ENCODE measurements at regions not wholly inside any gene's neighbourhood (a gene's known extent, or its start where the extent isn't known, plus 50 kb on each side); places are given as distances from the start of the nearest gene placed in this dataset.

- ATAC-seq (no peak), FAIRE-seq (no peak), DNase-seq (ENCODE audit: low read depth in 1 of 2, low spot score in 1 of 2) (no peak)
- ChIA-PET POLR2A (no interaction called here), CTCF (no interaction called here)
- no peak overlapping the region for H3K4me3 ChIP-seq
- H3K27ac ChIP-seq: no peak overlapping the region
- H3K4me2 ChIP-seq: no peak overlapping the region
- WGBS (ENCODE audit: missing lambda C conversion rate): 10% methylated on average over 1 of the region's 1 CpG
- H3K9me3 ChIP-seq: no peaks in the 10 kb centered on the region
- H3K4me1 ChIP-seq: no peaks in the 10 kb centered on the region
- no peak for TF ChIP-seq HMGXB4 (CRISPR knock-in tag; IDR thresholded peaks at IDR 0.05; ENCODE audit: borderline replicate concordance)
- no peak for TF ChIP-seq EP300 (IDR thresholded peaks at IDR 0.05)
- TF ChIP-seq USF2 (IDR thresholded peaks at IDR 0.05): no peak
- TF ChIP-seq MAFK (IDR thresholded peaks at IDR 0.05; ENCODE audit: partially characterized antibody): no peak
- TF ChIP-seq BHLHE40 (IDR thresholded peaks at IDR 0.05; ENCODE audit: low read depth, low read length): no peak
- no peak for TF ChIP-seq ZC3H11A (IDR thresholded peaks at IDR 0.05)
- TF ChIP-seq RAD21 (conservative IDR thresholded peaks at IDR 0.05 in 1 of 2, IDR thresholded peaks at IDR 0.05 in 1 of 2): no peak
- no peak for TF ChIP-seq TFCP2L1 (CRISPR knock-in tag; IDR thresholded peaks at IDR 0.05)
- no peak for TF ChIP-seq POLR2A (IDR thresholded peaks at IDR 0.05; ENCODE audit: low read length)
- TF ChIP-seq MAX (IDR thresholded peaks at IDR 0.05): no peak
- no peak for TF ChIP-seq ATOH8 (CRISPR knock-in tag; IDR thresholded peaks at IDR 0.05; ENCODE audit: low read depth)
- no peak for TF ChIP-seq ESRRA (IDR thresholded peaks at IDR 0.05; ENCODE audit: borderline replicate concordance, low read length)
- TF ChIP-seq ZFP36 (IDR thresholded peaks at IDR 0.05; ENCODE audit: borderline replicate concordance, partially characterized antibody): no peak
- TF ChIP-seq ELK1 (IDR thresholded peaks at IDR 0.05; ENCODE audit: low read depth, low read length): no peak
- no peak for TF ChIP-seq HEYL (CRISPR knock-in tag; IDR thresholded peaks at IDR 0.05)
- TF ChIP-seq PHF8 (IDR thresholded peaks at IDR 0.05; ENCODE audit: borderline replicate concordance, low read depth): no peak
- TF ChIP-seq SMC3 (IDR thresholded peaks at IDR 0.05): no peak
These were observed 1362.1 kb upstream of the ATXN8OS start for GRCh38 chr13:68745502-68745901.

- no peak for DNase-seq (ENCODE audit: low read depth in 1 of 2, low spot score in 1 of 2)
- FAIRE-seq: no peak
- no peak for ATAC-seq
- 17% methylated on average over 2 of the region's 2 CpGs for WGBS (ENCODE audit: missing lambda C conversion rate)
- Histone ChIP-seq H3K4me3 (no peak overlapping the region), H3K4me1 (no peaks in the 10 kb centered on the region), H3K9me3 (no peaks in the 10 kb centered on the region), H3K4me2 (no peak overlapping the region), H3K27ac (no peak overlapping the region)
- ChIA-PET CTCF (no interaction called here), POLR2A (no interaction called here)
- TF ChIP-seq REST (IDR thresholded peaks at IDR 0.05) (no peak), POLR2AphosphoS2 (conservative IDR thresholded peaks at IDR 0.05; ENCODE audit: low read length) (no peak), RFX5 (IDR thresholded peaks at IDR 0.05) (no peak), ATOH8 (CRISPR knock-in tag; IDR thresholded peaks at IDR 0.05; ENCODE audit: low read depth) (no peak), RAD21 (conservative IDR thresholded peaks at IDR 0.05 in 1 of 2, IDR thresholded peaks at IDR 0.05 in 1 of 2) (no peak), MAZ (IDR thresholded peaks at IDR 0.05; ENCODE audit: borderline replicate concordance, low read depth, low read length) (no peak), JUN (IDR thresholded peaks at IDR 0.05) (no peak), SMC3 (IDR thresholded peaks at IDR 0.05) (no peak), CBX2 (IDR thresholded peaks at IDR 0.05; ENCODE audit: borderline replicate concordance, low read depth) (no peak), HEYL (CRISPR knock-in tag; IDR thresholded peaks at IDR 0.05) (no peak), GATA3 (IDR thresholded peaks at IDR 0.05; ENCODE audit: borderline replicate concordance) (no peak), E2F6 (IDR thresholded peaks at IDR 0.05; ENCODE audit: borderline replicate concordance, low read depth) (no peak), MAFK (IDR thresholded peaks at IDR 0.05; ENCODE audit: partially characterized antibody) (no peak), NPAS2 (CRISPR knock-in tag; IDR thresholded peaks at IDR 0.05; ENCODE audit: borderline replicate concordance) (no peak)
These were observed 1370.7 kb upstream of the ATXN8OS start for GRCh38 chr13:68736961-68737360.
